Stimulated activated CD8-positive, alpha-beta memory T cell treated with anti-CD3 and anti-CD28 coated beads, Interleukin-2, amount 100 ng/mL, for 48 hours (primary cell): ENCODE measurements at regions not wholly inside any gene's neighbourhood (a gene's known extent, or its start where the extent isn't known, plus 50 kb on each side); places are given as distances from the start of the nearest gene placed in this dataset.
A peak's percentile ranks its signal among the peaks of the same experiment; 100 is the strongest.
"Not testable (repeated sequence)": the region's sequence is repeated elsewhere in the genome, so short reads cannot be mapped to it uniquely, and the experiment has no call there.

Experiments
- DNase-seq, 2 donors: peaks; one replicate each; pipeline ENCODE4 v3.0.0-alpha.2; 2020; ENCODE audit warnings: low read depth in 2 of 2

DNA sequence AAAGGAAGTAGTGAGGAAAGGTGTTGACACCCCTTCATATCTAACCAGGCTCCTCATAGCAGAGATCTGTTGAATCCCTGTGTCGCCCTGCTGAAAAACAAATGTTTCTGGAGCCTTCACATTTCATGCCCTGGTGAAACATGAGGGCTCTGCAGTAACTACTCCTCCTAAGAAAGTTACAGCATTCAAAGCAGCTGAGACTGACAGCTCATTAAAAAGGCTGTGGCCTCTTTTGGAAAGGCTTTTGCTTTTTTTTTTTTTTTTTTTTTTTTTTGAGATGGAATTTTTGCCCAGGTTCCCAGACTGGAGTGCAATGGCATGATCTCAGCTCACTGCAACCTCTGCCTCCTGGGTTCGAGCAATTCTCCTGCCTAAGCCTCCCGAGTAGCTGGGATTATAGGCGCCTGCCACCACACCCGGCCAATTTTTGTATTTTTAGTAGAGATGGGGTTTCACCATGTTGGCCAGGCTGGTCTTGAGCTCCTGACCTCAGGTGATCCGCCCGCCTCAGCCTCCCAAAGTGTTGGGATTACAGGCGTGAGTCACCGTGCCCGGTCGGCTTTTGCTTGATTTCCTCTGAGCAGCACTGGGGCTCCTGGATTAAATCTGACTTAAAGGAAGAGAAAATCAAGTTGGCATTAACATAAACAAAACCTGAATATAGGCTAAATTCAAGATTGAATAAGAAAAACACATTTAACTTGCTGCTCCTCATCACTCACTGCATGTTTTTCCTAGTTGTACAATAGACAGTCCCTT, 112.9 kb downstream of the PCSK1 start:
- DNase-seq, result not testable (repeated sequence)

- DNase-seq, result no peak
These were observed 114.4 kb downstream of the PCSK1 start for GRCh38 chr5:96318569-96319110.

GRCh38 chr5:96317945-96318344, 115.1 kb downstream of the PCSK1 start:
- no peak for DNase-seq

DNA sequence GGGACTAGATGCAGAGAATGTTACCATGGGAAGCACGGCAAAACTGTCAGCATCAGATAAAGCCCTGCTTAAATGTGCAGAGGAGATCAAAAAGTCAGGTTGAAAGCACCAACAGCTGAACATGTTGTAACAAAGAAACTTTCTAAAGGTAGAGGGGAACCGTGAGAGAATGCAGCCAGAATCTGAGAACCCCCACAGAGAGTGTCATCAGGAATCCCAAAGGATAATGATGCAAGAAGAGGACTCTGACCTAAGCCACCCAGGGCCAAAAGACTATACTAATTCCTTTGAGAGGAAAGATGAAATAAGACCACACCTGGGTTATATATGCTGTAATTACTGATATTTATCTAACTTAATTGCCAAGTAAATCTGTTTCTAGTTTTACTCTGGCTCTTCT, 116.6 kb downstream of the PCSK1 start:
- no peak for DNase-seq

DNA sequence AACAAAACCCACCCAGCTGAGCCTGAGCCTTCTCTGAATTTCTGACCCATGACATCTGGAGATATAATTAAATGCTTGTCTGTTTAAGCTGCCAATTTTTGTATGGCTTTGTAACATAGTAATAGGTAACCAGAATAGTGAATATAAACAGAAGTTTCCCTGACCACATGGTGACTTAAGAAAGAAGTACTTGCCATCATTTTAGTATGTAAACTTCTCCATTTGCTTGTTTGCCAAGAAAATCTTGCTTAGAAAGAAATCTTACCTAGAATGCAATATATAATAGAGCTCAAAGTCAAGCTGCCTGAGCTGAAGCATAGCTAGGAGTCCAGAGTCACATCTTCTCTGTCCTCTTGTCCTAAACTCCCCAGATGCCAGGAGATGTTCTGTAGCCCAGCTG, 117.0 kb downstream of the PCSK1 start:
- no peak for DNase-seq

DNA sequence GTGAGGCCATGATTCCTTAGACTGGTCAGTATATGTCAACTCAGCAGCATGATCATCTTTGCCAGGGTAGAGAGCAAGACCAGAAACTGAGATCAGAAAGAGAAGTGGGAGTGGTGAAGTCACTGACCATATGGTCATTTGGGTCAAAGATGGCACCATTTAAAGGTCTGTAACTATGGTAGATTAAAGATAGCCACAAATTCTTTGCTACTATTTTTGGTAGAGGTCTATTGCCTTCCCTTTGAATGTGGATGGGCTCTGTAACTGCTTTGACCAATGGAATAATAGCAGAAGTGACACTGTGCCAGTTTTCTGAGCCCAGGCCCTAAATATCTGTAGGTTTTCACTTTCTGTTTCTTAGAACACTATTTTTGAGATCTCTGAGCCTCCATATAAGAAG, 117.6 kb downstream of the PCSK1 start:
- no peak for DNase-seq

DNA sequence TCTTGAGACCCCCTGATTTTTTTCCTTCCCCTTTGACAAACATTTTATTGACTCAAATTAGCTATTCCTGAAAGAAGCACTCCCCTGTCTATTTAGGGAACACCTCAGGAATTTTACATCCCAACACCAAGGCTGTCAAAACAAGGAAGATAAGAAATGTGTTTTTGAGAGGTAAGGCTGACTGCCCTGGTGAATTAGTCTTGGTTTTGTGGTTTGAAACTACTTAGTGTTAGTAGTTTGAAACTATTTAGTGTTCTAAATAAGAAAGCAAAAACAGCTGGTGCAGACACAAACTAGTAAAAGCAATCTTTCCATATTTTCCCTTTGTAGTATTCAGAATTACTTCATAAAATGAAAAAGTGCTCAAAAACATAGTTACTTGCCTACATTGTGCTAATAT, 120.7 kb downstream of the PCSK1 start:
- no peak for DNase-seq

DNA sequence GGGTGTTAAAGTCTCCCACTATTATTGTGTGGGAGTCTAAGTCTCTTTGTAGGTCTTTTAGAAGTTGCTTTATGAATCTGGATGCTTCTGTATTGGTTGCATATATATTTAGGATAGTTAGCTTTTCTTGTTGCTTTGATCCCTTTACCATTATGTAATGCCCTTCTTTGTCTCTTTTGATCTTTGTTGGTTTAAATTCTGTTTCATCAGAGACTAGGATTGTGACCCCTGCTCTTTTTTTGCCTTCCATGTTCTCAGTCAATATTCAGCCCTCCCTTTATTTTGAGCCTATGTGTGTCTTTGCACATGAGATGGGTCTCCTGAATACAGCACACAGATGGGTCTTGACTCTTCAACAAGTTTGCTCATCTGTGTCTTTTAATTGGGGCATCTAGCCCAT, 126.0 kb downstream of the PCSK1 start:
- DNase-seq, result not testable (repeated sequence)

- DNase-seq, result no peak
These were observed 130.8 kb downstream of the PCSK1 start for GRCh38 chr5:96302174-96302738.

- DNase-seq, result no peak
These were observed 132.1 kb downstream of the PCSK1 start for GRCh38 chr5:96300976-96301375.

DNA sequence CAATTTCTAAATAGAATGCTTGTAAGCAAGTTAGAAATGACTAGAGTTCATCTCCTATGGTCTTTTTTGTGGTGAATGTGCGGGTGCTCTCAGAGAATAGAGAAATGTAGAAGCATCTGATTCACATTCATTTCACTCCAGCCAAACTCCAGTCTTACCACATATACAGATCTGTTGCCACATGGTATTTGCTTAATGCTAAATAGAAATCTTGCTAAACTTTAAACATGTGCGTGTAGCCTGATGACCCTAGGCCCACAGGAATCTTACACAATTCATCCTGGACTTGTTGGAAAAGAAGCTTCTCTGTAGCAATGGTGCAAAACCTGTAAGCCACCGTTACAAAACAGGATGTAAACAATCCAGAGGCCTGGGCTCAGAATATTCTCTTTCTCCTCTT, 135.2 kb downstream of the PCSK1 start:
- no peak for DNase-seq

DNA sequence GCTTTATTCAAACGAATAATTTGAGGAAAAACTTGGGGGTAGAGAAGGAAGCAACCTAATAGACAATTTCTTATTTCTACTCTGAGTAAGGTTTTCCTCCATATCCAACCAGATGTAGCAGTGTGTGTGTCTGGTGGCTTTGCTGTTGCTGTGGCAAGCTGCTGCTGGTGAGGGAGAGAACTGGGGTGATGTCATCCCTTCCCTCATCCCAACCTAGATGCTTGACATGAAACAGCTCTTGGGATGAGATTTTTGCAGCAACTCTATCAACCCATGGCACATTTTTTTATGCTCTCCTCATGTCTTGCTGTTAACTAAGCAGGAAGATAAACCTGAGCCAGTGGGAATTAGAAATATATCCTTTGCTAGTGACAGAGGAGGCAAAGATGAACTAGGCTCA, 135.8 kb downstream of the PCSK1 start:
- DNase-seq, result no peak

GRCh38 chr5:96294884-96295202, 138.2 kb downstream of the PCSK1 start:
- no peak for DNase-seq

- no peak for DNase-seq
These were observed 138.8 kb downstream of the PCSK1 start for GRCh38 chr5:96293966-96294883.

GRCh38 chr5:96292582-96293247, 140.3 kb downstream of the PCSK1 start:
- no peak for DNase-seq

GRCh38 chr5:96289287-96289686, 143.8 kb downstream of the PCSK1 start:
- peak in 1 of 2 donors; percentile 5 for DNase-seq

DNA sequence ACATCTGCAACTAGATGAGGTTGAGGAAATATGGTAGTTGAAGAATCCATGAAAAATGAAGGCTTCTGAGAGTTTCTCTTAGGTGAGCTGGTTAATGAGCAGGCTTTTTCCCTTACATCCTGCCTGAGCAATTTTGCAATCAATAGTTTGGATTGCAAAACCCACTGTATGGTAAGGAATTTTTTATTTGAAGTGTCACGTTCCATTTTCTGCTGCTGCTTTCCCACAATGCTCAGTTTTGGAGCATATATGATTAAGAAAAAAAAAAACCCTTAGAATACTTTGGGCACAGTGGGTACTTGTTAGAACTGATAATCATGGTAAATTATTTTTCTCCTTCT, 144.2 kb downstream of the PCSK1 start:
- DNase-seq, result no peak

DNA sequence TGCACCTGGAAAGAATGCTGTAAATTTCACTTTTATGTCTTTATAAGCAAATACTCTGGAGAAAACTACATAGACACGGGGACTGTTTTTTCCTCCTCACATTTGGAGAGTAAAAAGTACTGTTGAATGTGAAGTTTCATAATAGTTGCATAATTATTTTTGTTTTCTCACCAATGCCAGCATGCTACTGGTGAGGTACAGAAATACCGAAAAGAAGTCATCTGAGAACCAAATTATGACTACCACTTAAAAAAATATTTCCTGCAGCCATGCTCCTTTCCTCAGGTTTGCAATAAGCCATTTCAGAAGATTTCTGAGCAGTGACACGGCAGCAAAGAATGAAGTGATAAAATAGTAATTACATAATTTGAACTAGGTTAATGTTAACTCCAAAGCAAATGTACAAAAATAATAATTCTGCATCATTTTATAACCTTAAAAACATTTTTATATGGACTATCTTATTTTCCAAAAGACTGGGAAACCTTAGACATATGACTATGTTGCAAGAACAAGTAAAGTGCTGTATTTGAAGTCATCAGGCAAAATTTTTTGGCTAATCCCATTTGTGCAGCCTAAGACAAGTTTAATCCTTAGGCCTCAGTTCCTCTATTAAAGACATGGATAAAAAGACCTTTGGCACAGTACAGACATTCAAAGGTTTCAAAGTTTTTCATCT, 144.7 kb downstream of the PCSK1 start:
- no peak for DNase-seq

DNA sequence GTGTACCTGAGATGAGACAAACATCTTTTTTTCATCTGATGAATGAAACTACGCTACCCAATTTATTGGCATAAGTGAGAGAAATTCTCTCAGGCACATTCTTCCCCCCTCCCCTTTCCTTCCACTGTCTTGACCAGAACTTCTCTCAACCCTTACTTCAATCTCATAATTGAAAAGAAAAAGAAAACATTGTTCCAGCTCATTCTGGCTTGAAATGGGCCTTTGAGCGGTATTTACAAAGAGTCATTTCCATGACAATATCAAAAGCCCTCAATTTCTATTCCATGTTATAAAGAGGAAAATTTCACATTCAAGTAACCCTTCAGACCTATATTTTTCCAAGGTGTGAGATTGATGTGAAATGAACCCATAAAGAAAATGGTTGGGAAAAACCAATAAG, 145.9 kb downstream of the PCSK1 start:
- no peak for DNase-seq

DNA sequence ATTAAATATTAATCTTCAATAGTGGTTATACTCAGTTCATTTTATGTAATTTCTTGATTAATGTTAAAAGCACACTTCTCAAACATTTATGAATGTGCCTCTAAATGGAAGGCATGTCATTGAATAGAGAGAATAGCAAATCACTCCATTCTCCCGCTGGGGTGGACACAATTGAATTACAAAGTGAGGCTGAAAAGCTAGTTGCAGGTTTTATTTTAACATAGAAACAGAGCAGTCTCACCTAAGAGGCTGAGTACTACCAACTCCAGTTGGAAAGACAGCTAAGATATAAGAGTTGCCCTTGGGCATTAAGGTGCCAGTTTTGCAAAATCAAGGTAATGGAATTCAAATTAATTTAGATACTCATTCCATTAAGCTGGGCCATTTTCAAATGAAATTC, 147.2 kb downstream of the PCSK1 start:
- no peak for DNase-seq

DNA sequence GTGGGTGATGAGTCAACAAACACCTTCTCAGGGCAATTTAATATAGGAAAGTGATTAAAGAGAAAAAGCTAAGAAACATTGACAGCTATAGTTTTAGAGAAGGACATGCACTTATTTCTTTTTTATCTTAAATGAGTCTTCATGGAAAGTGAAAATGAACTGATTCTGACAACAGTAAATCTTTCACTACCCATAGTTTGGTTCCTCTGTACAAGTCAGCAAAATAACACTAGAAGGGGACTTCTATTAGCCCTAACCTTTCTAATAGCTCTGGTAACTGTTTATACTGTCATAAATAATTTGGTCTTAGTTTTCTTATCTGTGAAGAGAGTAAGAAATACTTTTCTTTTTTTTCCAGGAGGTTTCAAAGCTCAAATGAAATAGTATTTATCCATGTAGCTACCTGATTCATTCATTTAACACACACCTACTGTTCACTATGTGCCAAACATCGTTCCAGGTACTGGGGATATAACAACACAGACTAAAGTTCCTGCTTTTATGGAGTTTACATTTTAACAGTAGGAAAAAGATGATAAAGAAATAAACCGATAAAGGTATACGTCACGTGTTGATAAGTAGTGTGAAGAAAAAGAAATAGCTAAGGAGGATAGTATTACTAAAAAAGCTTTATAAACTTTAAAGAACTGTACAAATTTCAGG, 148.2 kb downstream of the PCSK1 start:
- no peak for DNase-seq
